GM21529 (cell line): ENCODE measurements at regions not wholly inside any gene's neighbourhood (a gene's known extent, or its start where the extent isn't known, plus 50 kb on each side); places are given as distances from the start of the nearest gene placed in this dataset.

Experiments used
- ATAC-seq: cut with Tn5 transposase; IDR thresholded peaks from one replicate; pipeline ENCODE4 v1.9.1; 2021; ENCODE audit not compliant: unreplicated experiment

- no peak for ATAC-seq
Observed at GRCh38 chr7:41878309-41879295, 175.7 kb upstream of the INHBA start.

GRCh38 chr7:41877118-41877517 lies 174.2 kb upstream of the INHBA start:
- ATAC-seq: no peak

GRCh38 chr7:41875513-41875912 lies 172.6 kb upstream of the INHBA start:
- no peak for ATAC-seq

- ATAC-seq: no peak
Observed at GRCh38 chr7:41874201-41874785, 171.4 kb upstream of the INHBA start.

GRCh38 chr7:41873741-41874140 lies 170.9 kb upstream of the INHBA start:
- ATAC-seq: no peak

- ATAC-seq: no peak
Observed at GRCh38 chr7:41872966-41873365, 170.1 kb upstream of the INHBA start.

GRCh38 chr7:41870461-41871138 lies 167.7 kb upstream of the INHBA start:
- ATAC-seq: peak; percentile 58

- peak; percentile 44 for ATAC-seq
Observed at GRCh38 chr7:41869997-41870396, 167.1 kb upstream of the INHBA start.

GRCh38 chr7:41869596-41869995 lies 166.7 kb upstream of the INHBA start:
- ATAC-seq: no peak

- no peak for ATAC-seq
Observed at GRCh38 chr7:41869091-41869490, 166.2 kb upstream of the INHBA start.

GRCh38 chr7:41867639-41868280 lies 164.9 kb upstream of the INHBA start:
- ATAC-seq: no peak

- no peak for ATAC-seq
Observed at GRCh38 chr7:41862261-41862660, 159.4 kb upstream of the INHBA start.

- no peak for ATAC-seq
Observed at GRCh38 chr7:41861642-41862041, 158.8 kb upstream of the INHBA start.

- ATAC-seq: no peak
Observed at GRCh38 chr7:41858201-41858600, 155.3 kb upstream of the INHBA start.

- ATAC-seq: no peak
Observed at GRCh38 chr7:41855798-41856197, 152.9 kb upstream of the INHBA start.

- no peak for ATAC-seq
Observed at GRCh38 chr7:41847606-41848005, 144.7 kb upstream of the INHBA start.

- ATAC-seq: no peak
Observed at GRCh38 chr7:41847151-41847550, 144.3 kb upstream of the INHBA start.

GRCh38 chr7:41842956-41843355 lies 140.1 kb upstream of the INHBA start:
- ATAC-seq: no peak

GRCh38 chr7:41837916-41838315 lies 135.0 kb upstream of the INHBA start:
- no peak for ATAC-seq

GRCh38 chr7:41835976-41836530 lies 133.2 kb upstream of the INHBA start:
- ATAC-seq: no peak
